HEK293 (cell line): ENCODE measurements at regions not wholly inside any gene's neighbourhood (a gene's known extent, or its start where the extent isn't known, plus 50 kb on each side); places are given as distances from the start of the nearest gene placed in this dataset.
A peak's percentile ranks its signal among the peaks of the same experiment; 100 is the strongest.

Source experiments
- KLF10 ChIP-seq: fragments of 450-650 bp; IDR thresholded peaks from 2 replicates; pipeline ENCODE4 v1.5.1; 2018; ENCODE audit warnings: missing biosample characterization, mild to moderate bottlenecking, missing genetic modification characterization
- KLF7 ChIP-seq: fragments of 450-650 bp; formaldehyde crosslinking; IDR thresholded peaks from 2 replicates; pipeline ENCODE4 v1.5.1; 2016; ENCODE audit warnings: missing biosample characterization, missing genetic modification characterization, borderline replicate concordance
- MZF1 ChIP-seq: fragments of 450-650 bp; formaldehyde crosslinking; IDR thresholded peaks from 2 replicates; pipeline ENCODE4 v1.5.1; 2017; ENCODE audit warnings: missing biosample characterization, missing genetic modification characterization, borderline replicate concordance
- PRDM2 ChIP-seq: fragments of 450-650 bp; formaldehyde crosslinking; IDR thresholded peaks from 2 replicates; pipeline ENCODE4 v1.5.1; 2016; ENCODE audit warnings: missing biosample characterization, missing genetic modification characterization, borderline replicate concordance
- PRDM4 ChIP-seq: fragments of 450-650 bp; formaldehyde crosslinking; IDR thresholded peaks from 2 replicates; pipeline ENCODE4 v1.5.1; 2017; ENCODE audit warnings: missing biosample characterization, missing genetic modification characterization
- ZFHX2 ChIP-seq: fragments of 450-650 bp; formaldehyde crosslinking; conservative IDR thresholded peaks from 2 replicates; pipeline ENCODE4 v1.5.1; 2016; ENCODE audit warnings: missing biosample characterization, missing genetic modification characterization
- ZNF132 ChIP-seq: fragments of 450-650 bp; formaldehyde crosslinking; IDR thresholded peaks from 2 replicates; pipeline ENCODE4 v1.5.1; 2017; ENCODE audit warnings: missing biosample characterization, missing genetic modification characterization, borderline replicate concordance
- ZNF280C ChIP-seq: fragments of 450-650 bp; formaldehyde crosslinking; IDR thresholded peaks from 2 replicates; pipeline ENCODE4 v1.5.1; 2016; ENCODE audit warnings: missing biosample characterization, missing genetic modification characterization
- ZNF280D ChIP-seq: fragments of 450-650 bp; formaldehyde crosslinking; IDR thresholded peaks from 2 replicates; pipeline ENCODE4 v1.5.1; 2016; ENCODE audit warnings: missing biosample characterization, missing genetic modification characterization
- ZNF335 ChIP-seq: fragments of 450-650 bp; formaldehyde crosslinking; conservative IDR thresholded peaks from 2 replicates; pipeline ENCODE4 v1.5.1; 2016; ENCODE audit warnings: missing biosample characterization, missing genetic modification characterization
- ZNF398 ChIP-seq: fragments of 450-650 bp; formaldehyde crosslinking; IDR thresholded peaks from 2 replicates; pipeline ENCODE4 v1.5.1; 2017; ENCODE audit warnings: missing biosample characterization, missing genetic modification characterization
- ZNF423 ChIP-seq: fragments of 450-650 bp; formaldehyde crosslinking; IDR thresholded peaks from 2 replicates; pipeline ENCODE4 v1.5.1; 2016; ENCODE audit warnings: missing biosample characterization, missing genetic modification characterization
- ZNF433 ChIP-seq: fragments of 450-650 bp; formaldehyde crosslinking; IDR thresholded peaks from 2 replicates; pipeline ENCODE4 v1.5.1; 2016; ENCODE audit warnings: missing biosample characterization, missing genetic modification characterization, low read depth
- ZNF514 ChIP-seq: fragments of 450-650 bp; formaldehyde crosslinking; IDR thresholded peaks from 2 replicates; pipeline ENCODE4 v1.5.1; 2016; ENCODE audit warnings: missing biosample characterization, missing genetic modification characterization
- ZNF585B ChIP-seq: fragments of 450-650 bp; formaldehyde crosslinking; IDR thresholded peaks from 2 replicates; pipeline ENCODE4 v1.5.1; 2016; ENCODE audit warnings: missing biosample characterization, missing genetic modification characterization
- ZNF626 ChIP-seq: fragments of 450-650 bp; sonication (Bioruptor Pico); formaldehyde crosslinking; IDR thresholded peaks from 2 replicates; pipeline ENCODE4 v1.5.1; 2018; ENCODE audit warnings: missing biosample characterization, missing genetic modification characterization, inconsistent platforms
- ZNF654 ChIP-seq: fragments of 450-650 bp; formaldehyde crosslinking; IDR thresholded peaks from 2 replicates; pipeline ENCODE4 v1.5.1; 2016; ENCODE audit warnings: low read depth, missing biosample characterization, missing genetic modification characterization
- ZNF658 ChIP-seq: fragments of 450-650 bp; formaldehyde crosslinking; IDR thresholded peaks from 2 replicates; pipeline ENCODE4; 2016; ENCODE audit warnings: missing biosample characterization, missing genetic modification characterization
- ZSCAN16 ChIP-seq: fragments of 450-650 bp; formaldehyde crosslinking; IDR thresholded peaks from 2 replicates; pipeline ENCODE4 v1.5.1; 2016; ENCODE audit warnings: missing biosample characterization, missing genetic modification characterization
- ZSCAN4 ChIP-seq: fragments of 450-650 bp; formaldehyde crosslinking; IDR thresholded peaks from 2 replicates; pipeline ENCODE4 v1.5.1; 2017; ENCODE audit warnings: missing biosample characterization, missing genetic modification characterization

- no peak for TF ChIP-seq ZNF280D (tag by site-specific recombination)
- TF ChIP-seq ZSCAN4 (tag by site-specific recombination), result no peak
- peak; percentile 84 for TF ChIP-seq ZFHX2 (tag by site-specific recombination)
- TF ChIP-seq MZF1, result no peak
- TF ChIP-seq KLF7 (tag by site-specific recombination), result no peak
- no peak for TF ChIP-seq ZSCAN16 (tag by site-specific recombination)
- TF ChIP-seq ZNF335 (tag by site-specific recombination), result no peak
- TF ChIP-seq ZNF398 (tag by site-specific recombination), result no peak
- TF ChIP-seq PRDM4 (tag by site-specific recombination), result no peak
- TF ChIP-seq ZNF433 (tag by site-specific recombination), result no peak
- no peak for TF ChIP-seq ZNF423
- no peak for TF ChIP-seq ZNF654 (tag by site-specific recombination)
- no peak for TF ChIP-seq ZNF626 (tag by site-specific recombination)
- TF ChIP-seq PRDM2 (tag by site-specific recombination), result no peak
- TF ChIP-seq ZNF514 (tag by site-specific recombination), result no peak
- no peak for TF ChIP-seq ZNF585B (tag by site-specific recombination)
- TF ChIP-seq ZNF658, result no peak
- no peak for TF ChIP-seq ZNF280C
- no peak for TF ChIP-seq ZNF132 (tag by site-specific recombination)
- no peak for TF ChIP-seq KLF10
Observed at GRCh38 chr5:137563646-137564397, 64.7 kb upstream of the SPOCK1 start (continued).
